GM12878 (cell line): ENCODE measurements at regions not wholly inside any gene's neighbourhood (a gene's known extent, or its start where the extent isn't known, plus 50 kb on each side); places are given as distances from the start of the nearest gene placed in this dataset.

Experiments used
- CTCF ChIP-seq, 3 experiments: IDR thresholded peaks in 2 of 3; conservative IDR thresholded peaks in 1 of 3; 2 replicates each; pipeline ENCODE4 v1.5.1; 2011; ENCODE audit warnings: low read depth in 3 of 3, low read length in 3 of 3, mild to moderate bottlenecking in 3 of 3, control low read depth in 2 of 3, moderate library complexity in 2 of 3, inconsistent platforms in 1 of 3, mixed read lengths in 1 of 3; ENCODE audit not compliant: control insufficient read depth in 2 of 3, insufficient read depth in 1 of 3; ENCODE audit errors: extremely low read depth in 1 of 3
- EGR1 ChIP-seq, 2 experiments: IDR thresholded peaks; 1 replicate in 1 of 2; 2 replicates in 1 of 2; pipeline ENCODE4 v1.6.1; 2011 to 2012; ENCODE audit warnings: low read depth in 2 of 2, low read length in 2 of 2, borderline replicate concordance in 1 of 2, mild to moderate bottlenecking in 1 of 2, moderate library complexity in 1 of 2
- POLR2AphosphoS5 ChIP-seq: IDR thresholded peaks from 2 replicates; pipeline ENCODE4 v1.6.1; 2011; ENCODE audit warnings: mild to moderate bottlenecking, low read length, inconsistent platforms
- PRDM15 ChIP-seq: fragments of 450-650 bp; formaldehyde crosslinking; IDR thresholded peaks from 2 replicates; pipeline ENCODE4 v1.4.0; 2020; ENCODE audit warnings: mild to moderate bottlenecking, moderate library complexity
- USF2 ChIP-seq: IDR thresholded peaks from 2 replicates; pipeline ENCODE4 v1.6.1; 2011; ENCODE audit warnings: low read depth, low read length, improper control_type of control experiment, borderline replicate concordance

GRCh38 chr4:31045151-31045550 lies 325.0 kb downstream of the PCDH7 start:
- TF ChIP-seq CTCF (IDR thresholded peaks at IDR 0.05 in 2 of 3, conservative IDR thresholded peaks at IDR 0.05 in 1 of 3; ENCODE audit: control insufficient read depth in 2 of 3, extremely low read depth in 1 of 3, insufficient read depth in 1 of 3, low read depth in 3 of 3, low read length in 3 of 3) (no peak), PRDM15 (no peak), POLR2AphosphoS5 (no peak), EGR1 (IDR thresholded peaks at IDR 0.05; ENCODE audit: borderline replicate concordance in 1 of 2, low read depth in 2 of 2, low read length in 2 of 2) (no peak), USF2 (no peak)
